ENCODE measurements at regions not wholly inside any gene's neighbourhood (a gene's known extent, or its start where the extent isn't known, plus 50 kb on each side); places are given as distances from the start of the nearest gene placed in this dataset.

- Histone ChIP-seq H3K4me1 (ENCODE audit: insufficient read depth, low read length) (no peaks in the 10 kb centered on the region), H3K9me3 (ENCODE audit: insufficient read depth, low read depth, low read length) (no peaks in the 10 kb centered on the region), H3K36me3 (ENCODE audit: insufficient read depth, low read length) (no peaks in the 10 kb centered on the region), H3K9ac (ENCODE audit: low read depth, low read length) (no peak overlapping the region), H3K27me3 (ENCODE audit: insufficient read depth, low read length) (no peaks in the 10 kb centered on the region), H3K27ac (ENCODE audit: low read depth, low read length) (no peak overlapping the region), H3K4me3 (ENCODE audit: low read length) (no peak overlapping the region)
- 100% methylated on average over 1 of the region's 1 CpG for WGBS
These were observed 502.1 kb downstream of the RFC3 start for GRCh38 chr13:34320084-34320483.

- H3K36me3 ChIP-seq (ENCODE audit: insufficient read depth, low read length), result no peaks in the 10 kb centered on the region
- H3K4me3 ChIP-seq (ENCODE audit: low read length), result no peak overlapping the region
- H3K9me3 ChIP-seq (ENCODE audit: insufficient read depth, low read depth, low read length), result no peaks in the 10 kb centered on the region
- WGBS, result 89% methylated on average over 8 of the region's 9 CpGs
- no peaks in the 10 kb centered on the region for H3K4me1 ChIP-seq (ENCODE audit: insufficient read depth, low read length)
- no peak overlapping the region for H3K27ac ChIP-seq (ENCODE audit: low read depth, low read length)
- H3K9ac ChIP-seq (ENCODE audit: low read depth, low read length), result no peak overlapping the region
- no peaks in the 10 kb centered on the region for H3K27me3 ChIP-seq (ENCODE audit: insufficient read depth, low read length)
These were observed 504.2 kb downstream of the RFC3 start for GRCh38 chr13:34322014-34322742.

- H3K9me3 ChIP-seq (ENCODE audit: insufficient read depth, low read depth, low read length), result no peaks in the 10 kb centered on the region
- H3K4me3 ChIP-seq (ENCODE audit: low read length), result no peak overlapping the region
- no peaks in the 10 kb centered on the region for H3K36me3 ChIP-seq (ENCODE audit: insufficient read depth, low read length)
- no peak overlapping the region for H3K9ac ChIP-seq (ENCODE audit: low read depth, low read length)
- no peaks in the 10 kb centered on the region for H3K4me1 ChIP-seq (ENCODE audit: insufficient read depth, low read length)
- H3K27me3 ChIP-seq (ENCODE audit: insufficient read depth, low read length), result no peaks in the 10 kb centered on the region
- WGBS, result 95% methylated on average over 3 of the region's 3 CpGs
- no peak overlapping the region for H3K27ac ChIP-seq (ENCODE audit: low read depth, low read length)
These were observed 504.8 kb downstream of the RFC3 start for GRCh38 chr13:34322743-34323074.

- Histone ChIP-seq H3K27me3 (ENCODE audit: insufficient read depth, low read length) (no peaks in the 10 kb centered on the region), H3K36me3 (ENCODE audit: insufficient read depth, low read length) (no peaks in the 10 kb centered on the region), H3K9me3 (ENCODE audit: insufficient read depth, low read depth, low read length) (no peaks in the 10 kb centered on the region), H3K4me3 (ENCODE audit: low read length) (no peak overlapping the region), H3K27ac (ENCODE audit: low read depth, low read length) (no peak overlapping the region), H3K4me1 (ENCODE audit: insufficient read depth, low read length) (peaks cover 3% of the 10 kb centered on the region; the same call in 1 of the 2 replicates), H3K9ac (ENCODE audit: low read depth, low read length) (no peak overlapping the region)
- WGBS, result 97% methylated on average over 18 of the region's 20 CpGs
These were observed 517.4 kb downstream of the RFC3 start for GRCh38 chr13:34335014-34336007.

- WGBS, result 89% methylated on average over 1 of the region's 1 CpG
- H3K9me3 ChIP-seq (ENCODE audit: insufficient read depth, low read depth, low read length), result no peaks in the 10 kb centered on the region
- no peaks in the 10 kb centered on the region for H3K27me3 ChIP-seq (ENCODE audit: insufficient read depth, low read length)
- no peak overlapping the region for H3K9ac ChIP-seq (ENCODE audit: low read depth, low read length)
- no peak overlapping the region for H3K27ac ChIP-seq (ENCODE audit: low read depth, low read length)
- no peak overlapping the region for H3K4me3 ChIP-seq (ENCODE audit: low read length)
- no peaks in the 10 kb centered on the region for H3K4me1 ChIP-seq (ENCODE audit: insufficient read depth, low read length)
- no peaks in the 10 kb centered on the region for H3K36me3 ChIP-seq (ENCODE audit: insufficient read depth, low read length)
These were observed 520.2 kb downstream of the RFC3 start for GRCh38 chr13:34338102-34338501.

GRCh38 chr13:34340534-34340933, 522.6 kb downstream of the RFC3 start:
- Histone ChIP-seq H3K27me3 (ENCODE audit: insufficient read depth, low read length) (no peaks in the 10 kb centered on the region), H3K4me3 (ENCODE audit: low read length) (no peak overlapping the region), H3K27ac (ENCODE audit: low read depth, low read length) (no peak overlapping the region), H3K36me3 (ENCODE audit: insufficient read depth, low read length) (no peaks in the 10 kb centered on the region), H3K9ac (ENCODE audit: low read depth, low read length) (no peak overlapping the region), H3K9me3 (ENCODE audit: insufficient read depth, low read depth, low read length) (no peaks in the 10 kb centered on the region), H3K4me1 (ENCODE audit: insufficient read depth, low read length) (peaks cover 14% of the 10 kb centered on the region)

GRCh38 chr13:34343413-34343940, 525.5 kb downstream of the RFC3 start:
- Histone ChIP-seq H3K9ac (ENCODE audit: low read depth, low read length) (no peak overlapping the region), H3K4me3 (ENCODE audit: low read length) (no peak overlapping the region), H3K4me1 (ENCODE audit: insufficient read depth, low read length) (peaks cover 18% of the 10 kb centered on the region), H3K27me3 (ENCODE audit: insufficient read depth, low read length) (no peaks in the 10 kb centered on the region), H3K9me3 (ENCODE audit: insufficient read depth, low read depth, low read length) (no peaks in the 10 kb centered on the region), H3K36me3 (ENCODE audit: insufficient read depth, low read length) (no peaks in the 10 kb centered on the region), H3K27ac (ENCODE audit: low read depth, low read length) (no peak overlapping the region)
- no CpG with 5 or more reads among the region's 1 CpG for WGBS

- H3K27ac ChIP-seq (ENCODE audit: low read depth, low read length), result no peak overlapping the region
- H3K36me3 ChIP-seq (ENCODE audit: insufficient read depth, low read length), result no peaks in the 10 kb centered on the region
- H3K4me1 ChIP-seq (ENCODE audit: insufficient read depth, low read length), result peaks cover 18% of the 10 kb centered on the region
- H3K4me3 ChIP-seq (ENCODE audit: low read length), result no peak overlapping the region
- 96% methylated on average over 3 of the region's 4 CpGs for WGBS
- H3K9ac ChIP-seq (ENCODE audit: low read depth, low read length), result no peak overlapping the region
- H3K9me3 ChIP-seq (ENCODE audit: insufficient read depth, low read depth, low read length), result no peaks in the 10 kb centered on the region
- no peaks in the 10 kb centered on the region for H3K27me3 ChIP-seq (ENCODE audit: insufficient read depth, low read length)
These were observed 526.9 kb downstream of the RFC3 start for GRCh38 chr13:34344816-34345215.

GRCh38 chr13:34345258-34345965, 527.5 kb downstream of the RFC3 start:
- Histone ChIP-seq H3K9me3 (ENCODE audit: insufficient read depth, low read depth, low read length) (no peaks in the 10 kb centered on the region), H3K4me1 (ENCODE audit: insufficient read depth, low read length) (peaks cover 18% of the 10 kb centered on the region), H3K27ac (ENCODE audit: low read depth, low read length) (no peak overlapping the region), H3K9ac (ENCODE audit: low read depth, low read length) (no peak overlapping the region), H3K36me3 (ENCODE audit: insufficient read depth, low read length) (no peaks in the 10 kb centered on the region), H3K27me3 (ENCODE audit: insufficient read depth, low read length) (no peaks in the 10 kb centered on the region), H3K4me3 (ENCODE audit: low read length) (no peak overlapping the region)
- 67% methylated on average over 7 of the region's 7 CpGs for WGBS

GRCh38 chr13:34346626-34347025, 528.7 kb downstream of the RFC3 start:
- 86% methylated on average over 2 of the region's 4 CpGs for WGBS
- Histone ChIP-seq H3K4me3 (ENCODE audit: low read length) (no peak overlapping the region), H3K4me1 (ENCODE audit: insufficient read depth, low read length) (peaks cover 18% of the 10 kb centered on the region), H3K27me3 (ENCODE audit: insufficient read depth, low read length) (no peaks in the 10 kb centered on the region), H3K9ac (ENCODE audit: low read depth, low read length) (no peak overlapping the region), H3K36me3 (ENCODE audit: insufficient read depth, low read length) (no peaks in the 10 kb centered on the region), H3K9me3 (ENCODE audit: insufficient read depth, low read depth, low read length) (no peaks in the 10 kb centered on the region), H3K27ac (ENCODE audit: low read depth, low read length) (no peak overlapping the region)
